H1 (cell line): ENCODE measurements at regions not wholly inside any gene's neighbourhood (a gene's known extent, or its start where the extent isn't known, plus 50 kb on each side); places are given as distances from the start of the nearest gene placed in this dataset.

Experiments used
- CTCF ChIA-PET: fragments of 300-600 bp; sonication (Branson Sonifier 250); formaldehyde crosslinking; loops from one replicate; lab custom pipeline; 2021; ENCODE audit not compliant: partially characterized antibody; lab: Charles Lee
- POLR2A ChIA-PET: fragments of 300-600 bp; sonication (Branson Sonifier 250); formaldehyde crosslinking; loops from one replicate; lab custom pipeline; 2021; ENCODE audit warnings: inconsistent platforms; ENCODE audit not compliant: partially characterized antibody; lab: Charles Lee
- DNase-seq, 2 experiments: peaks; one replicate each; pipeline versions ENCODE4 v3.0.0 to v3.0.0-alpha.2; 2010 to 2022; ENCODE audit warnings: low spot score in 2 of 2, low read depth in 1 of 2, mixed read lengths in 1 of 2
- FAIRE-seq: peaks from 2 replicates; lab custom pipeline; 2011; peaks lifted over from hg19 to GRCh38; lab: Jason Lieb, UNC
- H2AFZ ChIP-seq: 2 replicates; pipeline ENCODE4 v1.8.1; 2012; ENCODE audit warnings: low read length, inconsistent platforms
- H2AK5ac ChIP-seq: 2 replicates; pipeline ENCODE4 v1.6.1; 2013; ENCODE audit warnings: low read depth, low read length
- H2BK120ac ChIP-seq: replicated peaks from 2 replicates; pipeline ENCODE3; 2013; ENCODE audit warnings: low read depth, low read length, inconsistent platforms
- H2BK12ac ChIP-seq: 2 replicates; pipeline ENCODE4 v1.6.1; 2013; ENCODE audit warnings: low read depth, low read length
- H2BK15ac ChIP-seq: 2 replicates; pipeline ENCODE4 v1.6.1; 2013; ENCODE audit warnings: low read length
- H2BK20ac ChIP-seq: 2 replicates; pipeline ENCODE4 v1.6.1; 2013; ENCODE audit warnings: low read length
- H2BK5ac ChIP-seq: 2 replicates; pipeline ENCODE4 v1.6.1; 2013; ENCODE audit warnings: low read depth, low read length
- H3K14ac ChIP-seq: 2 replicates; pipeline ENCODE4 v1.6.1; 2013; ENCODE audit warnings: inconsistent platforms; ENCODE audit not compliant: insufficient read length
- H3K18ac ChIP-seq: 2 replicates; pipeline ENCODE4 v1.6.1; 2013; ENCODE audit warnings: low read length; ENCODE audit errors: extremely low read depth
- H3K23ac ChIP-seq: 2 replicates; pipeline ENCODE4 v1.6.1; 2013; ENCODE audit warnings: inconsistent platforms; ENCODE audit not compliant: insufficient read length
- H3K23me2 ChIP-seq: 2 replicates; pipeline ENCODE4 v1.6.1; 2013; ENCODE audit warnings: low read depth, low read length
- H3K27ac ChIP-seq: 2 replicates; pipeline ENCODE4 v1.6.1; 2011; ENCODE audit warnings: low read depth, low read length, inconsistent platforms
- H3K27me3 ChIP-seq, 4 experiments: replicated peaks in 1 of 4; 1 replicate in 1 of 4; 2 replicates in 3 of 4; pipeline versions ENCODE4 v1.6.1 to v1.8.1; 2011 to 2013; ENCODE audit warnings: low read length in 3 of 4, mild to moderate bottlenecking in 3 of 4, inconsistent platforms in 2 of 4, mixed read lengths in 2 of 4, moderate library complexity in 1 of 4; ENCODE audit not compliant: control insufficient read depth in 3 of 4, insufficient read depth in 3 of 4; ENCODE audit errors: extremely low read depth in 1 of 4
- H3K36me3 ChIP-seq, 4 experiments: 2 replicates each; pipeline versions ENCODE4 v1.6.1 to v1.8.1; 2011 to 2013; ENCODE audit warnings: mild to moderate bottlenecking in 4 of 4, low read length in 3 of 4, moderate library complexity in 2 of 4, control low read depth in 1 of 4, inconsistent platforms in 1 of 4; ENCODE audit not compliant: insufficient read depth in 4 of 4, control insufficient read depth in 2 of 4
- H3K4ac ChIP-seq: replicated peaks from 2 replicates; pipeline ENCODE3; 2013; ENCODE audit warnings: low read length, low read depth, mixed read lengths, inconsistent platforms; ENCODE audit not compliant: insufficient read length
- H3K4me1 ChIP-seq, 4 experiments: replicated peaks in 1 of 4; 1 replicate in 1 of 4; 2 replicates in 3 of 4; pipeline versions ENCODE4 v1.6.1 to v1.8.1; 2011 to 2013; ENCODE audit warnings: low read length in 3 of 4, inconsistent platforms in 2 of 4, mixed read lengths in 1 of 4; ENCODE audit not compliant: insufficient read depth in 4 of 4, control insufficient read depth in 3 of 4
- H3K4me2 ChIP-seq, 2 experiments: 2 replicates each; pipeline versions ENCODE4 v1.6.1 to v1.8.1; 2011 to 2013; ENCODE audit warnings: low read depth in 2 of 2, low read length in 2 of 2, control low read depth in 1 of 2, inconsistent platforms in 1 of 2, mild to moderate bottlenecking in 1 of 2; ENCODE audit not compliant: insufficient read depth in 1 of 2
- H3K4me3 ChIP-seq, 4 experiments: fragments of 200-600, 300-600 bp in 1 of 4; sonication (generic), shearing (Covaris generic), sonication (Bioruptor Twin) in 1 of 4; 2 replicates each; pipeline versions ENCODE4 v1.5.1 to v1.8.1; 2011 to 2016; ENCODE audit warnings: low read length in 4 of 4, low read depth in 3 of 4, control low read depth in 2 of 4, inconsistent platforms in 2 of 4, mild to moderate bottlenecking in 2 of 4, mixed read lengths in 1 of 4, moderate library complexity in 1 of 4; ENCODE audit not compliant: insufficient read depth in 2 of 4; ENCODE audit errors: extremely low read depth in 1 of 4
- H3K56ac ChIP-seq: replicated peaks from 2 replicates; pipeline ENCODE3; 2013; ENCODE audit warnings: low read depth, mild to moderate bottlenecking, mixed read lengths, low read length, inconsistent platforms; ENCODE audit not compliant: insufficient read length
- H3K79me1 ChIP-seq: 2 replicates; pipeline ENCODE4 v1.6.1; 2013; ENCODE audit warnings: low read depth, low read length, control low read depth
- H3K79me2 ChIP-seq, 2 experiments: 2 replicates each; pipeline versions ENCODE4 v1.6.1 to v1.8.1; 2012 to 2013; ENCODE audit warnings: low read length in 2 of 2, mild to moderate bottlenecking in 2 of 2, inconsistent platforms in 1 of 2; ENCODE audit not compliant: insufficient read depth in 2 of 2, control insufficient read depth in 1 of 2
- H3K9ac ChIP-seq, 4 experiments: replicated peaks in 1 of 4; 1 replicate in 1 of 4; 2 replicates in 3 of 4; pipeline versions ENCODE4 v1.6.1 to v1.8.1; 2011 to 2013; ENCODE audit warnings: low read depth in 3 of 4, low read length in 3 of 4, control low read depth in 2 of 4, mild to moderate bottlenecking in 2 of 4, moderate library complexity in 2 of 4, inconsistent platforms in 1 of 4; ENCODE audit errors: extremely low read depth in 1 of 4
- H3K9me3 ChIP-seq, 2 experiments: 2 replicates each; pipeline versions ENCODE4 v1.6.1 to v1.8.1; 2012 to 2013; ENCODE audit warnings: mild to moderate bottlenecking in 2 of 2, moderate library complexity in 2 of 2, control low read depth in 1 of 2, inconsistent platforms in 1 of 2, low read depth in 1 of 2, low read length in 1 of 2, mixed read lengths in 1 of 2; ENCODE audit not compliant: insufficient read depth in 2 of 2
- H4K20me1 ChIP-seq, 2 experiments: replicated peaks in 1 of 2; 2 replicates each; pipeline versions ENCODE3 to v1.8.1; 2011 to 2013; ENCODE audit warnings: inconsistent platforms in 2 of 2, low read length in 2 of 2, mild to moderate bottlenecking in 1 of 2; ENCODE audit not compliant: insufficient read depth in 2 of 2, control insufficient read depth in 1 of 2
- H4K5ac ChIP-seq: 2 replicates; pipeline ENCODE4 v1.6.1; 2013; ENCODE audit warnings: low read length, low read depth, mixed read lengths, inconsistent platforms; ENCODE audit not compliant: insufficient read length
- H4K8ac ChIP-seq: 2 replicates; pipeline ENCODE4 v1.8.0; 2013; ENCODE audit warnings: mild to moderate bottlenecking, moderate library complexity, low read length, inconsistent platforms; ENCODE audit not compliant: insufficient read depth; ENCODE audit errors: extremely low read depth
- H4K91ac ChIP-seq: replicated peaks from 2 replicates; pipeline ENCODE3; 2013; ENCODE audit warnings: low read length, mixed read lengths, inconsistent platforms; ENCODE audit not compliant: insufficient read length
- CEBPB ChIP-seq: IDR thresholded peaks from 2 replicates; pipeline ENCODE4 v1.6.1; 2012; ENCODE audit warnings: low read depth, low read length
- CTCF ChIP-seq, 3 experiments: IDR thresholded peaks; 1 replicate in 2 of 3; 2 replicates in 1 of 3; pipeline versions ENCODE4 v1.5.1 to v1.6.1; 2011; ENCODE audit warnings: low read length in 3 of 3, mild to moderate bottlenecking in 3 of 3, inconsistent platforms in 2 of 3, low read depth in 1 of 3, moderate library complexity in 1 of 3; ENCODE audit not compliant: insufficient read depth in 1 of 3; ENCODE audit errors: control extremely low read depth in 1 of 3
- EGR1 ChIP-seq: IDR thresholded peaks from 2 replicates; pipeline ENCODE4 v1.6.1; 2011; ENCODE audit warnings: low read depth, low read length, borderline replicate concordance
- KDM5A ChIP-seq: fragments of 200-600 bp; IDR thresholded peaks from 2 replicates; pipeline ENCODE4 v1.7.1; 2012; ENCODE audit warnings: mild to moderate bottlenecking, low read length, inconsistent platforms, mixed read lengths
- RAD21 ChIP-seq, 2 experiments: IDR thresholded peaks in 1 of 2; conservative IDR thresholded peaks in 1 of 2; 2 replicates each; pipeline ENCODE4 v1.6.1; 2011; ENCODE audit warnings: low read depth in 2 of 2, low read length in 2 of 2, improper control_type of control experiment in 1 of 2, inconsistent platforms in 1 of 2, mild to moderate bottlenecking in 1 of 2, moderate library complexity in 1 of 2
- RFX5 ChIP-seq: IDR thresholded peaks from 2 replicates; pipeline ENCODE4 v1.6.1; 2011; ENCODE audit warnings: low read depth, low read length, improper control_type of control experiment, borderline replicate concordance
- SAP30 ChIP-seq: fragments of 300-600 bp; sonication (generic); IDR thresholded peaks from 2 replicates; pipeline ENCODE4 v1.7.1; 2012; ENCODE audit warnings: low read length, moderate library complexity, mild to moderate bottlenecking, inconsistent platforms; ENCODE audit not compliant: insufficient read depth, insufficient replicate concordance
- SIN3A ChIP-seq, 2 experiments: IDR thresholded peaks in 1 of 2; conservative IDR thresholded peaks in 1 of 2; 2 replicates each; pipeline ENCODE4 v1.6.1; 2011 to 2012; ENCODE audit warnings: low read length in 2 of 2, improper control_type of control experiment in 1 of 2, low read depth in 1 of 2, mild to moderate bottlenecking in 1 of 2
- SIRT6 ChIP-seq: IDR thresholded peaks from one replicate; pipeline ENCODE4 v1.7.1; 2012; ENCODE audit warnings: low read length, inconsistent platforms
- SUZ12 ChIP-seq: fragments of 200-600 bp; sonication (generic); IDR thresholded peaks from 2 replicates; pipeline ENCODE4 v1.6.1; 2012; ENCODE audit warnings: mild to moderate bottlenecking, inconsistent platforms, low read length, moderate library complexity, mixed read lengths
- TAF1 ChIP-seq: IDR thresholded peaks from 2 replicates; pipeline ENCODE4 v1.6.1; 2011; ENCODE audit warnings: mild to moderate bottlenecking, low read depth, low read length
- TAF7 ChIP-seq: optimal IDR thresholded peaks from 2 replicates; pipeline ENCODE3; 2011; ENCODE audit warnings: low read depth, mild to moderate bottlenecking, inconsistent platforms, low read length, moderate library complexity, borderline replicate concordance

GRCh38 chr9:104367507-104367906 is 136.6 kb upstream of the OR13F1 start:
- H3K18ac ChIP-seq = no peak overlapping the region
- H3K14ac ChIP-seq = no peak overlapping the region
- no peak overlapping the region for H3K27ac ChIP-seq
- H2BK20ac ChIP-seq = no peak overlapping the region
- H3K23me2 ChIP-seq = no peaks in the 10 kb centered on the region
- no peak overlapping the region for H2AK5ac ChIP-seq
- no peak overlapping the region for H3K23ac ChIP-seq
- H4K8ac ChIP-seq = no peak overlapping the region
- H4K91ac ChIP-seq = no peak overlapping the region
- no peak overlapping the region for H3K56ac ChIP-seq
- H3K4ac ChIP-seq = no peak overlapping the region
- H3K4me3 ChIP-seq = no peak overlapping the region
- H4K5ac ChIP-seq = no peak overlapping the region
- no peak overlapping the region for H2BK5ac ChIP-seq
- H3K4me2 ChIP-seq = no peak overlapping the region
- no peak overlapping the region for H2BK120ac ChIP-seq
- DNase-seq = no peak
- peaks cover 5 to 14% of the 10 kb centered on the region in 2 experiments; a peak in 1 of 4 replicates for H3K9me3 ChIP-seq
- no peaks in the 10 kb centered on the region for H3K79me1 ChIP-seq
- H3K36me3 ChIP-seq = peaks cover 0 to 3% (median 0%) of the 10 kb centered on the region in 4 experiments; a peak in 1 of 8 replicates
- H3K4me1 ChIP-seq = 0 out of 7 replicates have a peak, but pooled peaks cover 0 to 2% (median 0%) of the 10 kb centered on the region in 4 experiments
- H4K20me1 ChIP-seq = no peaks in the 10 kb centered on the region
- no peaks in the 10 kb centered on the region for H3K79me2 ChIP-seq
- FAIRE-seq = no peak
- POLR2A ChIA-PET = interaction anchor here (0.9 kb wide), 1 partner anchor 29 kb away, joined by 3 read pairs; no protein-coding TSS in a partner anchor
- no peak overlapping the region for H2AFZ ChIP-seq
- no peak overlapping the region for H3K9ac ChIP-seq
- no peak overlapping the region for H2BK15ac ChIP-seq
- H3K27me3 ChIP-seq = no peaks in the 10 kb centered on the region
- no peak overlapping the region for H2BK12ac ChIP-seq
- CTCF ChIA-PET = interaction anchor here (0.7 to 0.8 kb wide), 2 partner anchors 11 to 130 kb away, joined by 3 read pairs; no protein-coding TSS in a partner anchor
- no peak for TF ChIP-seq SAP30
- no peak for TF ChIP-seq TAF7
- no peak for TF ChIP-seq RFX5
- TF ChIP-seq EGR1 = no peak
- TF ChIP-seq TAF1 = no peak
- TF ChIP-seq KDM5A = no peak
- no peak for TF ChIP-seq CEBPB
- no peak for TF ChIP-seq SIN3A (conservative IDR thresholded peaks at IDR 0.05 in 1 of 2, IDR thresholded peaks at IDR 0.05 in 1 of 2; ENCODE audit: low read depth in 1 of 2, low read length in 2 of 2)
- TF ChIP-seq RAD21 (IDR thresholded peaks at IDR 0.05 in 1 of 2, conservative IDR thresholded peaks at IDR 0.05 in 1 of 2; ENCODE audit: low read depth in 2 of 2, low read length in 2 of 2) = no peak
- no peak for TF ChIP-seq SIRT6
- TF ChIP-seq CTCF (IDR thresholded peaks at IDR 0.05; ENCODE audit: control extremely low read depth in 1 of 3, insufficient read depth in 1 of 3, low read depth in 1 of 3, low read length in 3 of 3) = no peak
- no peak for TF ChIP-seq SUZ12
